ENCODE measurements at regions not wholly inside any gene's neighbourhood (a gene's known extent, or its start where the extent isn't known, plus 50 kb on each side); places are given as distances from the start of the nearest gene placed in this dataset.
"Not testable (repeated sequence)": the region's sequence is repeated elsewhere in the genome, so short reads cannot be mapped to it uniquely, and the experiment has no call there.

GRCh38 chr9:85208666-85209065 is 533.1 kb downstream of the AGTPBP1 start:
- DNase-seq (ENCODE audit: low read depth in 2 of 2), result no peak

GRCh38 chr9:85204176-85204575 is 534.6 kb downstream of the NTRK2 start:
- no peak for DNase-seq (ENCODE audit: low read depth in 2 of 2)

- no peak for DNase-seq (ENCODE audit: low read depth in 2 of 2)
Observed at GRCh38 chr9:85202596-85202995, 533.1 kb downstream of the NTRK2 start.

- DNase-seq (ENCODE audit: low read depth in 2 of 2), result no peak
Observed at GRCh38 chr9:85200726-85201404, 531.3 kb downstream of the NTRK2 start.

- DNase-seq (ENCODE audit: low read depth in 2 of 2), result no peak
Observed at GRCh38 chr9:85199866-85200495, 530.5 kb downstream of the NTRK2 start.

- DNase-seq (ENCODE audit: low read depth in 2 of 2), result no peak
Observed at GRCh38 chr9:85192750-85193149, 523.2 kb downstream of the NTRK2 start.

DNA sequence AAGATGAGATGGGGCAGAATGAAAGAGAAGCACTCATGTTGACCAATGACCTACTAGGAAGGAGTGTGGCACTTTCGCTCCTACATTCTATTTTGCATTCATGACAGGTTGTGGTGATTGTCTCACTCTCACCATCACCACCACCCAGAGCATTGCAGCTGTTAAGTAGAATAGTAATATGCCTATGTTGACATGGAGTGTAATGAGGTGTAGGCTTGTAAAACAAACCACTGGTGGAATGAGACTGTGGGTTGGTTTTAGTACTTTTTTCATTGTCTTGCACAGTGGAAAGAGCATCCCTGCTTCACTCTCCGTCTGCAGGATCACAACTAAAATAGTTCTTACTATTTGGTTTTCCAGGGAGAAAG is 516.7 kb downstream of the NTRK2 start:
- DNase-seq (ENCODE audit: low read depth in 2 of 2), result no peak

DNA sequence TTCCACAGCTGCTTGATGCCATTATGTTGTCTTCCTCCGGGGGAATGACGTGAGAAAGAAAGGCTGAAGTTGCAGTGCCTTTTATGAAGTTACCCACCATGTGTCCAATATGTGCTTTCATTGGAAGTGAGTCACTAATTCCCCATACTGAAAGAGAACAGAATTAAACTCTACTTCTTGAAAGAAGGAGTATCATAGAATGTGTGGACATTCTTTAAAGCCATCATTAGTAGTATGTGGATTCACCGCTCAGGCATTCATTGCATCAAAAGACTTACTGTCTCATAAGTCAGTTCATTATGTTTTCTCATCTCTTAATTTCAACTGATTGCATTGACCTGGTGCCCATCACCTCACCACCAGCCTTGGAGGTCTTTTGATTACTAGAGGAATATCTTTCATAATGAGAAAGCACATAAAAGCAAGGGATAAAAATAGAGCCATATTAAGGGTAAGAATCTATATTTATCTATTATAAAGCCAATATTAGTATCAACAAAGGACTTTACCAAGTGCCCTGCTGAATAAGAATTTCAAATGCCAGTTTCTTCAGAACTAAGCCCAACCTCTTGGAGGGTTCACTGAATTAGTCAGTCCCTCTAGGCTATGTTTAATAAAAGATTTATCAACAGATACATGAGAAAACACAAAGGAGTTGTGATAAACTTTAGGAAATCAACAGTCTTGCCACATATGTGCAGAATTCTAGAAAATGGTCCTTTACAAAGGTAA is 516.1 kb downstream of the NTRK2 start:
- DNase-seq (ENCODE audit: low read depth in 2 of 2), result no peak

DNA sequence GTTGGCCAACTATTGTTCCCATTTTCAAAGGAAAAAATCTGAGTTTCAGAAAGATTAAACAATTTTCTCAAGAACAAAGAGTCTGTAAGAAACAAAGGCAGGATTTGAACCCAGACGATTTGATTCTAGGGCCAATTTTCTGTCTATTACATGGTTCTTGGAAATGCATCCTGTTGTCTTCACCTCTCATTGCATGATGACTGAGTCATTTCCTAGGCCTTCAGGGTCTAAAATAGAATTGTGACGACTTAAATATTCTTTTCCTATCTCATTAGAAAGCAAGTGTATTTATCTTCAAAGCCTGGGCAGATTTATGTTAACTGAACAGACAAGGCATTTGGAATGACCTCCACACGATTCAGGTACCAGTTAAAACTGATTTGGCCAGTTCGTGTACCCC is 512.9 kb downstream of the NTRK2 start:
- no peak for DNase-seq (ENCODE audit: low read depth in 2 of 2)

DNA sequence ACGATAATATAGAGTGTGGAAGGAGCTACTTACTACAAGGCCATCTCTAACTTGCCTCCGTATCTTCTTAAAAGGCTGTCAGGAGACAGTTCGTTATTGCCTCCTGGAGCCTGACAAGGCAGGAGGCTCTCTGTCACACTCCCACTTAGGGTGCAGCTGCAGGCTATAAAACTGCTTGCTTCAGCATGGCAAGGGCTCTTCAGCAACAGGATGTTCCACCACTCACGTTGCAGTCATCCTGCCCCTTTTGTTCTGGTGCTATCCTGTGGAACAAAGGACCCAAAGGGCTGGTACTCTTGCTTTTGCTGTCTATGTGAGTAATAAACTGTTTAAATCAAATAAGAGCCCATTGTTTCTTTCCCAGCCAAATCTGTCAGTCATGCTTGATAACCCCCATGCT is 508.9 kb downstream of the NTRK2 start:
- DNase-seq (ENCODE audit: low read depth in 2 of 2), result no peak

DNA sequence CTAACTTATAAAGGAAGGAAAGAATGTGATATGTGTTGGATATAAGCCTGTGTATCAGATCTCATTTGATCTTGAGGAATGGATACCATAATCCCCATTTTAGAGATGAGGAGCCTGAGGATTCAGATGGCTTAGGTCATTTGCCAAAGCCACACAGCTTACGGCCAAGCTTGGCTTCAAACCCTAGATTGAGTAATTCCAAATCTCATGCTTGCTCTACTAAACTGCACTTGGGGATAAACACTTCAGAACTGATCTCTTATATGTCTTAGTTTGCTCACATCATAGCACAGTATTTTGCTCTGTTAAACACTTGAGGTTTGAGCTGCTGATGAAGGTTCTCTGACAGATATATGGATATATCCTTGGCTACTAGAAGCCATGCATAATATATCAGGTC is 504.4 kb downstream of the NTRK2 start:
- no peak for DNase-seq (ENCODE audit: low read depth in 2 of 2)

- no peak for DNase-seq (ENCODE audit: low read depth in 2 of 2)
Observed at GRCh38 chr9:85172001-85172978, 502.8 kb downstream of the NTRK2 start.

GRCh38 chr9:85171163-85171562 is 501.6 kb downstream of the NTRK2 start:
- DNase-seq (ENCODE audit: low read depth in 2 of 2), result no peak

DNA sequence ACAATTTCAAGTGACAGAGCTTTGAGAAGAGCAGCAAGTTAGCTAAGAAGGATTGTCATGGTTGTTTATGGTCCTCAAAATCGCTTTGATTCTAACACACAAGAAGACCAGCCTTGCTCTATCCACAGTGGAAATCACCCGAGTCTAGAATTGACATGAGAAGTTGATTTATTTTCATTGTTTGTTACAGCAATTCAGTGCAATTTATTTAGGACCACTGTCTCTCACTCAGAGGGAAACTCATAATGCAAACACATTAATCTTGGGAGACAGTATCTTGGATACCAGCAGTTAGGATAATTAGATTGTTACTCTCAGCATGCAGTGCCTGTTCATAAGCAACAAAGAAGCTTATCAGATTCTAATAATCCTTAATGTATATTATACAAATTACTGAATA is 498.9 kb downstream of the NTRK2 start:
- DNase-seq (ENCODE audit: low read depth in 2 of 2), result no peak

DNA sequence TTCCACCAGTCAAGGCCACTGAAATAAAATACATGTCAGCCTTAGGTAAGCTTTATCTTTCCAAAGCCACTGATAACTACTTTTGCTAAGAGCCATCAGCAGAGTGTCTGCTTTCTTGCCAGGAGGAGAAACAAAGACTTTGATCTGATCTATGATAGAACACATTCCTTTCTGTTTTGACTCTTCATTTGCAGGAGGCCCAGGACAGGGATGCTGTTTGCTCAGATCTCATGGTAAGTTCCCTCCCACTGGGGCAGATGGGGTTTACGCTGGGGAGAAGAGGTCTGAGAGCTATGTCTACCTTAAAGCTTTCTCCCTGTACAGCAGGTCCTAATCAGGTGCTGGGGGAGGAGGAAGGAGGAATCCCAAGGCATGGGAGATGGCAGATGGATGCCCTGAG is 497.6 kb downstream of the NTRK2 start:
- DNase-seq (ENCODE audit: low read depth in 2 of 2), result no peak

GRCh38 chr9:85163825-85164224 is 494.3 kb downstream of the NTRK2 start:
- no peak for DNase-seq (ENCODE audit: low read depth in 2 of 2)

- DNase-seq (ENCODE audit: low read depth in 2 of 2), result no peak
Observed at GRCh38 chr9:85163415-85163814, 493.9 kb downstream of the NTRK2 start.

GRCh38 chr9:85162822-85163221 is 493.3 kb downstream of the NTRK2 start:
- no peak for DNase-seq (ENCODE audit: low read depth in 2 of 2)

GRCh38 chr9:85160944-85161343 is 491.4 kb downstream of the NTRK2 start:
- not testable (repeated sequence) for DNase-seq (ENCODE audit: low read depth in 2 of 2)

- DNase-seq (ENCODE audit: low read depth in 2 of 2), result no peak
Observed at GRCh38 chr9:85158512-85158911, 489.0 kb downstream of the NTRK2 start.

- no peak for DNase-seq (ENCODE audit: low read depth in 2 of 2)
Observed at GRCh38 chr9:85157772-85158171, 488.2 kb downstream of the NTRK2 start.

- no peak for DNase-seq (ENCODE audit: low read depth in 2 of 2)
Observed at GRCh38 chr9:85156652-85157051, 487.1 kb downstream of the NTRK2 start.
